WTC11 (cell line): ENCODE measurements at regions not wholly inside any gene's neighbourhood (a gene's known extent, or its start where the extent isn't known, plus 50 kb on each side); places are given as distances from the start of the nearest gene placed in this dataset.

Experiments
- CTCF ChIP-seq: fragments of 200-600 bp; IDR thresholded peaks from 2 replicates; pipeline ENCODE4 v1.8.0; 2022; ENCODE audit warnings: antibody characterized with exemption
- ESRRA ChIP-seq: sonication (generic); formaldehyde crosslinking; IDR thresholded peaks from 2 replicates; pipeline ENCODE4 v1.8.1; 2022; ENCODE audit warnings: mild to moderate bottlenecking, missing genetic modification reagents, borderline replicate concordance
- ETV6 ChIP-seq: sonication (generic); formaldehyde crosslinking; IDR thresholded peaks from 2 replicates; pipeline ENCODE4 v1.8.1; 2022; ENCODE audit warnings: mild to moderate bottlenecking, missing genetic modification reagents
- GABPB1 ChIP-seq: sonication (generic); formaldehyde crosslinking; IDR thresholded peaks from 2 replicates; pipeline ENCODE4 v1.8.1; 2023; ENCODE audit warnings: mild to moderate bottlenecking, missing genetic modification reagents
- JAZF1 ChIP-seq: fragments of 250-450 bp; sonication (Bioruptor Pico); IDR thresholded peaks from 2 replicates; pipeline ENCODE4 v1.9.0; 2021; ENCODE audit warnings: moderate library complexity, mild to moderate bottlenecking, inconsistent platforms
- TCF7 ChIP-seq: sonication (generic); formaldehyde crosslinking; IDR thresholded peaks from 2 replicates; pipeline ENCODE4 v1.8.0; 2022; ENCODE audit warnings: mild to moderate bottlenecking, low read depth, missing genetic modification reagents, moderate library complexity
- TF ChIP-seq, protein P1 (sequence below): sonication (generic); formaldehyde crosslinking; conservative IDR thresholded peaks from 2 replicates; pipeline ENCODE4 v1.8.1; 2022; ENCODE audit warnings: mild to moderate bottlenecking, missing genetic modification reagents

GRCh38 chr18:38307914-38308313 is 742.3 kb upstream of the CELF4 start:
- TF ChIP-seq CTCF, result no peak
- TF ChIP-seq TCF7, result no peak
- no peak for TF ChIP-seq GABPB1 (CRISPR knock-in tag)
- TF ChIP-seq JAZF1, result no peak
- TF ChIP-seq ETV6 (CRISPR knock-in tag), result no peak
- TF ChIP-seq, protein P1, sequence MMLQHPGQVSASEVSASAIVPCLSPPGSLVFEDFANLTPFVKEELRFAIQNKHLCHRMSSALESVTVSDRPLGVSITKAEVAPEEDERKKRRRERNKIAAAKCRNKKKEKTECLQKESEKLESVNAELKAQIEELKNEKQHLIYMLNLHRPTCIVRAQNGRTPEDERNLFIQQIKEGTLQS, result no peak
- TF ChIP-seq ESRRA (CRISPR knock-in tag), result no peak
